HG03565 (cell line): ENCODE measurements at regions not wholly inside any gene's neighbourhood (a gene's known extent, or its start where the extent isn't known, plus 50 kb on each side); places are given as distances from the start of the nearest gene placed in this dataset.
"Not testable (repeated sequence)": the region's sequence is repeated elsewhere in the genome, so short reads cannot be mapped to it uniquely, and the experiment has no call there.

Experiments used
- ATAC-seq: cut with Tn5 transposase; IDR thresholded peaks from one replicate; pipeline ENCODE4 v1.9.1; 2021; ENCODE audit warnings: mild to moderate bottlenecking, moderate library complexity; ENCODE audit not compliant: unreplicated experiment

DNA sequence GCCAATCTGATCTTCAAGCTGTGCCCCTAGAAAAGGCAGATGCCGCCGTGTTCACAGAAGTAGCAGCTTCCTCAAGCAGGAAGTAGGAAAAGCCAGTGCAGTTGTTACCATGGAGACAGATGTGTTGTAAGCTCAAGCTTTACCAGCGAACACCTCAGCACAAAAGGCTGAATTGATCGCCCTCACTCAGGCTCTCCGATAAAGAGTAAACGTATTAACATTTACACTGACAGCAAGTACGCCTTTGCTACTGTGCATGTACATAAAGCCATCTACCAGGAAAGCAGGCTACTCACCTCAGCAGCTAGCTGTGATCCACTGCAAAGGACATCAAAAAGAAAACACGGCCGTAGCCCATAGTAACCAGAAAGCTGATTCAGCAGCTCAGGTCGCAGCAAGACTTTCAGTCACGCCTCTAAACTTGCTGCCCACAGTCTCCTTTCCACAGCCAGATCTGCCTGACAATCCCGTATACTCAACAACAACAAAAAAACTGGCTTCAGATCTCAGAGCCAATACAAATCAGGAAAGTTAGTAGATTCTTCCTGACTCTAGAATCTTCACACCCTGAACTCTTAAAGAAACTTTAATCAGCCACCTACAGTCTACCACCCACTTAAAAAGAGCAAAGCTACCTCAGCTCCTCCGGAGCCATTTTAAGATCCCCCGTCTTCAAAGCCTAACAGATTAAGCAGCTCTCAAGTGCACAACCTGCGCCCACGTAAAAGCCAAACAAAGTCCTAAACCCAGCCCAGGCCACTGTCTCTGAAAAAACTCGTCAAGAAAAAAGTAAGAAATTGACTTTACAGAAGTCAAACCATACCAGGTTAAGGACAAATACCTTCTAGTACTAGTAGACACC lies 160.0 kb downstream of the DEFB131A start:
- ATAC-seq = not testable (repeated sequence)

GRCh38 chr4:9604893-9605190 lies 160.6 kb downstream of the DEFB131A start:
- not testable (repeated sequence) for ATAC-seq

DNA sequence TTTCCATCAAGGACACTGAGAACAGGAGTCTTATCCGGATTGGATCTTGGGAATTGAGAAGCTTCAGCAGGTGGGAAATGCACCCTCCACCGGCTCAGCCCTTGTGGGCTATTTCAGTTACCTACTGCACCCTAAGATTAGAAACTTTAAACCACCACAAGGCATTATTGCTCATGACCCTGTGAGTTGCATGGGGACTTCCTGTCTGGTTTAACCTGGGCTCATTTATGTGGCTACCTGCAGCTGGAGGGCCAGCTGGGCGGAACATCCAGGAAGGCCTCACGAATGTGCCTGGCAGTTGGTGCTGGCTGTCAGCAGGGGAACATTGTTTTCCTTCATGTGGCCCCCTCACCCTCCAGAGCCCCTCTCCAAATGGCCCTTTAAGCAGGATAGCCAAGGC lies 164.1 kb downstream of the DEFB131A start:
- ATAC-seq = no peak

- not testable (repeated sequence) for ATAC-seq
These were observed 166.1 kb downstream of the DEFB131A start for GRCh38 chr4:9610321-9610720.

DNA sequence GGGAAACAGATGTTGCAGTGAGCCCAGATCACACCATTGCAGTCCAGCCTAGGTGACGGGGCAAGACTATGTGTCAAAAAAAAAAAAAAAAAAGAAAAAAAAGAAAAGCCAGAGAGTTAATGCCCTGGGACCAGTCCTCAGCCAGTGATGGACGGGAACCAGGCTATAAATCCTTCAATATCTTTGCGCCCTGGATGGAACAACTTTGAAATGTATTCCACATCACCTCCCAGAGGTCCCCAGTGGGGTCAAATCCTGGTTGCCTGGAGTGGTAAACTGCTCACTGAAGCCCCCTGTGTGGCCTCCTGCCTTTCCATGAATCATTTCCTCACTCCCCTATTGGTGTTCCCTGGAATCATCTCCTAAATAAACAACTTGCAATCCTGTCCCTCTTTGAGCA lies 166.9 kb downstream of the DEFB131A start:
- ATAC-seq = no peak

GRCh38 chr4:9636411-9636810 lies 145.0 kb upstream of the DRD5 start:
- ATAC-seq = not testable (repeated sequence)

GRCh38 chr4:9659678-9660077 lies 121.8 kb upstream of the DRD5 start:
- ATAC-seq = not testable (repeated sequence)

DNA sequence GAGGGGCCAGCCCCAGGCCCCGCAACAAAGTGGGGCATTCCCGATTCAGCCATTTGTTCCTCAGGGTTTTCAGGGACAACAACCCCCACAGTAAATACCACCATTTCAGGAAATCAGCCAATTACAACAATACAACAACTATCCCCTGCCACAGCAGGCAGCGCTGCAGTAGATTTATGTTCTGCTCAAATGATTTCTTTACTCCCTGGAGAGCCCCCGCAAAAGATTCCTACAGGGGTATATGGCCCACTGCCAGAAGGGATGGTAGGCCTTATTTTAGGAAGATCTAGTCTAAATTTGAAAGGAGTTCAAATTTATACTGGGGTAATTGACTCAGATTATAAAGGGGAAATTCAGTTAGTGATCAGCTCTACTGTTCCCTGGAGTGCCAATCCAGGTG lies 120.5 kb upstream of the DRD5 start:
- ATAC-seq = not testable (repeated sequence)

- not testable (repeated sequence) for ATAC-seq
These were observed 110.7 kb upstream of the DRD5 start for GRCh38 chr4:9670725-9671124.

- ATAC-seq = not testable (repeated sequence)
These were observed 104.1 kb upstream of the DRD5 start for GRCh38 chr4:9677357-9677756.

DNA sequence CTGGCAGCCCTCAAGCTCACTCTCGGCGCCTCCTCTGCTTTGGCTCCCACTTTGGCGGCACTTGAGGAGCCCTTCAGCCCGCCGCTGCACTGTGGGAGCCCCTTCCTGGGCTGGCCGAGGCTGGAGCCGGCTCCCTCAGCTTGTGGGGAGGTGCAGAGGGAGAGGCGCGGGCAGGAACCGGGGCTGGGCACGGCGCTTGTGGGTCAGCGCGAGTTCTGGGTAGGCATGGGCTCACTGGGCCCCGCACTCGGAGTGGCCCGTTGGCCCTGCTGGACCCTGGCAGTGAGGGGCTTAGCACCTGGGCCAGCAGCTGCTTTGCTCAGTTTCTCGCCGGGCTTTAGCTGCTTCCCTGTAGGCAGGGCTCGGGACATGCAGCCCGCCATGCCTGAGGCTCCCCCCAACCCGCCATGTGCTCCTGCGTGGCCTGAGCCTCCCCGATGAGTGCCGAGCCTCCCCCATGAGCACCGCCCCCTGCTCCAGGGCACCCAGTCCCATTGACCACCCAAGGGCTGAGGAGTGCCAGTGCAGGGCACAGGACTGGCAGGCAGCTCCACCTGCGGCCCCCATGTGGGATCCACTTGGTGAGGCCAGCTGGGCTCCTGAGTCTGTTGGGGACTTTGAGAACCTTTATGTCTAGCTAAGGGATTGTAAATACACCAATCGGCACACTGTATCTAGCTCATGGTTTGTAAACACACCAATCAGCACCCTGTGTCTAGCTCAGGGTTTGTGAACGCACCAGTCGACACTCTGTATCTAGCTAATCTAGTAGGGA lies 101.5 kb upstream of the DRD5 start:
- no peak for ATAC-seq

- not testable (repeated sequence) for ATAC-seq
These were observed 98.3 kb upstream of the DRD5 start for GRCh38 chr4:9683174-9683573.

- ATAC-seq = not testable (repeated sequence)
These were observed 96.4 kb upstream of the DRD5 start for GRCh38 chr4:9685016-9685415.

- ATAC-seq = no peak
These were observed 95.7 kb upstream of the DRD5 start for GRCh38 chr4:9685692-9686091.

DNA sequence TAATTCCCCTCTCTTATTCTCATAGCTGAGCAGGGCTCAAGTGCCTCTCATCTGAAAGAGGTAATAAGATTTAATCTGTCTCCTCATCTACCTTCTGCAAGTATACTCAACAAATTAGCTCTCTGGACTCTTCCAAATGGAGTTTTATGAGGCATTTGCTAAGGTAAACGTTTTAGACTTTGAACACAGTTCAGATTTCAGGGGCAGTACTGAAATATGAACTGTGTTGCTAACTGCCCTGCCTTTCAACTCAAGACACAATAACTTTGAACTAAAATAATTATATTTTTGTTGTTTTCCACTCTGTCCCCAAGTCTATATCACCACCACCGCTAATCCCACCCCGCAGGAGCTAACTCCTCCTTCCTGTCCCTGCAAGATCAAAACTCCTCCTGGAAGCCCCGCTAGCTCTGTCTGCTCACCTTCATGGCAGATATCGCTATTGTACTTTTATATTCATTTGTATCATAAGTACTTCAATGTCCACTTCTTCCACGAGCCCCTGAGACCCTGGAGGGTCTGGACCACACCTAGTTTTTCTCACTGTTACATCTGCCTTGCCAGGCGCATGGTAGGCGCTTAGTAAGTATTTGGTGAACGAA lies 90.7 kb upstream of the DRD5 start:
- ATAC-seq = not testable (repeated sequence)

GRCh38 chr4:9691238-9692065 lies 90.0 kb upstream of the DRD5 start:
- peak; percentile 100 for ATAC-seq

- ATAC-seq = not testable (repeated sequence)
These were observed 88.5 kb upstream of the DRD5 start for GRCh38 chr4:9692791-9693491.

DNA sequence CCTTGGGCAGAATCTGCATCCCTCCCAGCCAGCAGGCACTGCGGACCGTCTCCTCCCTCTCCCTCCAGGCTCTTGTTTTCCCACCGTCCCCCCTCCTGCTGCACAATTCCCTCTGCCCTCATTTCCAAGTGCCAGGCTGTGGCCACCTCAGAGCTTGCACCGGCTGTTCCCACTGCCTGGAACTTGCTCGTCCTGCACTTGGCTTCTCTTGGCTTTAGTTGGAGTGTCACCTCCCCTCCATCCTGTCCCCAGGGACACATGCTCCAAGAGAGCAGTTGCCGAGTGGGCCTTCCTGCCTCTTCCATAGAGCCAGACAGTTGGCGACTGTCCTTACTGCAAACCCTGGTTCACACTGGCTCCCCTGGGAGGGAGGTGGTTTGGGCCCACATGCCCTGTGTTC lies 87.0 kb upstream of the DRD5 start:
- not testable (repeated sequence) for ATAC-seq

DNA sequence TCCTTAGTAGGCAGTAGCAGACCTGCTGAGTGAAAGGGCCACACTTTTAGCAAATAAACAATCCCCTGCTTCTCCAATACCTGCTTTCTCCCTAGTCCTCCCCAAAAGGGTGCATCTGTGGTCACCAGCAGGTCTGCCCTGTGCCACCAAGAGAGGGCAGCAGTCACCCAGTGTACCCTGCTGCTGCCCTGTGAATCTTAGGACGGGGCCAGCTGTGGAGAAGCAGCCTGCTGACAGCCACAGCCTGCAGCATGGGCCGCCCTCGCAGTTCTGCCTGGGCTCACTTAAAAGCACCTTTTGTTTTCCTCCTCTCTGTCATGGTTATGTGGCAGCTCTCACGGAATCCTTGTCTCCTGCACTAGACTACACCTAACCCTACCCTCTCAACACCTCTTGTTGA lies 85.4 kb upstream of the DRD5 start:
- ATAC-seq = not testable (repeated sequence)

DNA sequence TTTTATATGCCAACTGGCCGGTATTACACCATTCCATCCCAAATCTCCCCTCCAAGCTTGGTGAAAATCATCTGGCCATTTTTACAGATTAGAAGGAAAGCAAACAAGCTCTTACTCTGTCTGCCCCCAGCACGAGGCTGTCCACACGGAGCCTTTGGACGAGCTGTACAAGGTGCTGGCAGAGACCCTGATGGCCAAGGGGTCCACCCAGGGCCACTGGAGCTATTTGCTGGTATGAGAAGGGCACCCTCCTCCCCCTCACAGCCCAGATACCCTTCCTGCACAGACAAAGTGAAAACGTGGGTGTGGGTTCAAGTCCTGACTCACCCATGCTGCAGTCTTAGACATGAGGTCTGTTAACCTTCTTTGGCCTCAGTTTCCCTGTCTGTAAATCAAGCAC lies 84.9 kb upstream of the DRD5 start:
- ATAC-seq = not testable (repeated sequence)
